DND-41 (cell line): ENCODE measurements at regions not wholly inside any gene's neighbourhood (a gene's known extent, or its start where the extent isn't known, plus 50 kb on each side); places are given as distances from the start of the nearest gene placed in this dataset.

Experiments used
- ATAC-seq: fragments of 200-7000 bp; cut with Tn5 transposase; 3 replicates; pipeline ENCODE4 v1.9.1; 2021; ENCODE audit warnings: low read depth; ENCODE audit not compliant: insufficient read depth
- DNase-seq: peaks from one replicate; pipeline ENCODE4 v3.0.0-alpha.2; 2020
- H2AFZ ChIP-seq: 2 replicates; pipeline ENCODE4 v1.6.0; 2012; ENCODE audit warnings: low read depth, low read length
- H3K27ac ChIP-seq: 2 replicates; pipeline ENCODE4 v1.5.1; 2012; ENCODE audit warnings: low read length, inconsistent platforms
- H3K27me3 ChIP-seq: fragments of 200-600 bp; sonication (generic); 2 replicates; pipeline ENCODE4 v1.6.0; 2012; ENCODE audit warnings: low read length, mild to moderate bottlenecking, inconsistent platforms; ENCODE audit not compliant: insufficient read depth, poor library complexity
- H3K36me3 ChIP-seq: 2 replicates; pipeline ENCODE4 v1.5.1; 2012; ENCODE audit warnings: low read length, inconsistent platforms; ENCODE audit not compliant: insufficient read depth
- H3K4me1 ChIP-seq: 2 replicates; pipeline ENCODE4 v1.5.1; 2012; ENCODE audit warnings: mild to moderate bottlenecking, low read length; ENCODE audit not compliant: insufficient read depth
- H3K4me2 ChIP-seq: 2 replicates; pipeline ENCODE4 v1.6.0; 2012; ENCODE audit warnings: mild to moderate bottlenecking, moderate library complexity, low read length, inconsistent platforms; ENCODE audit not compliant: insufficient read depth
- H3K4me3 ChIP-seq, 2 experiments: fragments of 200-600 bp in 1 of 2; shearing (Covaris generic) in 1 of 2; 2 replicates each; pipeline ENCODE4 v1.5.1; 2012 to 2016; ENCODE audit warnings: inconsistent platforms in 2 of 2, low read length in 2 of 2, mild to moderate bottlenecking in 2 of 2, low read depth in 1 of 2, moderate library complexity in 1 of 2
- H3K79me2 ChIP-seq: 2 replicates; pipeline ENCODE4 v1.6.0; 2012; ENCODE audit warnings: low read length, inconsistent platforms; ENCODE audit not compliant: insufficient read depth
- H3K9ac ChIP-seq: 2 replicates; pipeline ENCODE4 v1.6.0; 2012; ENCODE audit warnings: low read depth, mild to moderate bottlenecking, inconsistent platforms, low read length, moderate library complexity
- H3K9me3 ChIP-seq: 2 replicates; pipeline ENCODE4 v1.5.1; 2012; ENCODE audit warnings: low read length, moderate library complexity, mild to moderate bottlenecking, inconsistent platforms; ENCODE audit not compliant: insufficient read depth, severe bottlenecking
- H4K20me1 ChIP-seq: 2 replicates; pipeline ENCODE4 v1.6.0; 2012; ENCODE audit warnings: low read length; ENCODE audit not compliant: insufficient read depth
- CTCF ChIP-seq: IDR thresholded peaks from 2 replicates; pipeline ENCODE4 v1.5.1; 2012; ENCODE audit warnings: borderline replicate concordance, low read length, moderate library complexity, mild to moderate bottlenecking; ENCODE audit not compliant: poor library complexity, severe bottlenecking; ENCODE audit errors: extremely low read depth
- EZH2 ChIP-seq: IDR thresholded peaks from 3 replicates; pipeline ENCODE4 v1.6.1; 2012; ENCODE audit warnings: borderline replicate concordance, low read depth, mild to moderate bottlenecking, moderate library complexity, low read length, inconsistent platforms; ENCODE audit not compliant: severe bottlenecking

- no peak overlapping the region for H3K27ac ChIP-seq
- no peaks in the 10 kb centered on the region for H3K36me3 ChIP-seq
- no peak overlapping the region for H3K4me3 ChIP-seq
- H3K27me3 ChIP-seq: no peaks in the 10 kb centered on the region
- no peak overlapping the region for H3K4me2 ChIP-seq
- no peak overlapping the region for H2AFZ ChIP-seq
- TF ChIP-seq CTCF (no peak), EZH2 (no peak)
- no peak for ATAC-seq
- H3K79me2 ChIP-seq: no peaks in the 10 kb centered on the region
- DNase-seq: no peak
- H3K9ac ChIP-seq: no peak overlapping the region
- no peaks in the 10 kb centered on the region for H3K9me3 ChIP-seq
- H4K20me1 ChIP-seq: no peaks in the 10 kb centered on the region
- no peaks in the 10 kb centered on the region for H3K4me1 ChIP-seq
Observed at GRCh38 chr9:23081377-23081776, 634.8 kb downstream of the DMRTA1 start.

- Histone ChIP-seq H3K4me1 (no peaks in the 10 kb centered on the region), H3K27me3 (no peaks in the 10 kb centered on the region), H3K9ac (no peak overlapping the region), H3K79me2 (no peaks in the 10 kb centered on the region), H3K4me2 (no peak overlapping the region), H3K9me3 (no peaks in the 10 kb centered on the region), H2AFZ (no peak overlapping the region), H3K27ac (no peak overlapping the region), H4K20me1 (no peaks in the 10 kb centered on the region), H3K36me3 (no peaks in the 10 kb centered on the region), H3K4me3 (no peak overlapping the region)
- DNase-seq: no peak
- TF ChIP-seq EZH2 (no peak), CTCF (no peak)
- no peak for ATAC-seq
Observed at GRCh38 chr9:23088932-23089364, 642.3 kb downstream of the DMRTA1 start.

- Histone ChIP-seq H4K20me1 (no peaks in the 10 kb centered on the region), H3K79me2 (no peaks in the 10 kb centered on the region), H3K27ac (no peak overlapping the region), H3K27me3 (no peaks in the 10 kb centered on the region), H3K4me2 (no peak overlapping the region), H3K4me3 (no peak overlapping the region), H3K36me3 (no peaks in the 10 kb centered on the region), H3K9me3 (no peaks in the 10 kb centered on the region), H2AFZ (no peak overlapping the region), H3K4me1 (no peaks in the 10 kb centered on the region), H3K9ac (no peak overlapping the region)
- TF ChIP-seq CTCF: no peak
- no peak for ATAC-seq
- no peak for DNase-seq
Observed at GRCh38 chr9:23117616-23118015, 671.0 kb downstream of the DMRTA1 start.

GRCh38 chr9:23120630-23121029, 674.0 kb downstream of the DMRTA1 start:
- DNase-seq: no peak
- Histone ChIP-seq H2AFZ (no peak overlapping the region), H3K4me1 (no peaks in the 10 kb centered on the region), H3K36me3 (no peaks in the 10 kb centered on the region), H3K4me3 (no peak overlapping the region), H3K4me2 (no peak overlapping the region), H3K9me3 (no peaks in the 10 kb centered on the region), H3K27me3 (no peaks in the 10 kb centered on the region), H3K79me2 (no peaks in the 10 kb centered on the region), H3K9ac (no peak overlapping the region), H3K27ac (no peak overlapping the region), H4K20me1 (no peaks in the 10 kb centered on the region)
- TF ChIP-seq CTCF (no peak), EZH2 (no peak)
- ATAC-seq: no peak
